GM18519 (cell line): ENCODE measurements at regions not wholly inside any gene's neighbourhood (a gene's known extent, or its start where the extent isn't known, plus 50 kb on each side); places are given as distances from the start of the nearest gene placed in this dataset.
A peak's percentile ranks its signal among the peaks of the same experiment; 100 is the strongest.
"Not testable (repeated sequence)": the region's sequence is repeated elsewhere in the genome, so short reads cannot be mapped to it uniquely, and the experiment has no call there.

Source experiments
- ATAC-seq: cut with Tn5 transposase; IDR thresholded peaks from one replicate; pipeline ENCODE4 v1.9.1; 2021; ENCODE audit warnings: mild to moderate bottlenecking, moderate library complexity; ENCODE audit not compliant: unreplicated experiment, low FRiP score

DNA sequence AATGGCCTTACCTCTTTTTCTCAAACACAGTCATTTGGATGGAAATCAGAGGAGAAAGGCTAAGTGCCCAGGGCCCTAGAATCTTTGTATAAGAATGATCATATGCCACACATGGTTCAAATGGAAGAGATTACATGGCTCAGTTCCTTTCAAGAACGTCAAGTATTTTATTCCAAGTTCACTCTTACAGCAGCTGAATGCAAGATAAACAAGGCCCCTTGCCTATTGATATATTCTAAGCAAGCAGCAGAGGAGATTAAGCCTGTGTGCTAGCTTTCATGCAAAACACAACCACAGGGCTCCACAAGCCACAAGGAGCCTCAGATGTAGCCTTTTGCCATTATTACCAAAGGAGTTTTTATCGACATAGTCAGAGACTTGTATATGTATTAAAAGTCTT lies 55.3 kb upstream of the SLCO6A1 start:
- no peak for ATAC-seq

GRCh38 chr5:102554728-102555127 lies 55.9 kb upstream of the SLCO6A1 start:
- ATAC-seq, result no peak

DNA sequence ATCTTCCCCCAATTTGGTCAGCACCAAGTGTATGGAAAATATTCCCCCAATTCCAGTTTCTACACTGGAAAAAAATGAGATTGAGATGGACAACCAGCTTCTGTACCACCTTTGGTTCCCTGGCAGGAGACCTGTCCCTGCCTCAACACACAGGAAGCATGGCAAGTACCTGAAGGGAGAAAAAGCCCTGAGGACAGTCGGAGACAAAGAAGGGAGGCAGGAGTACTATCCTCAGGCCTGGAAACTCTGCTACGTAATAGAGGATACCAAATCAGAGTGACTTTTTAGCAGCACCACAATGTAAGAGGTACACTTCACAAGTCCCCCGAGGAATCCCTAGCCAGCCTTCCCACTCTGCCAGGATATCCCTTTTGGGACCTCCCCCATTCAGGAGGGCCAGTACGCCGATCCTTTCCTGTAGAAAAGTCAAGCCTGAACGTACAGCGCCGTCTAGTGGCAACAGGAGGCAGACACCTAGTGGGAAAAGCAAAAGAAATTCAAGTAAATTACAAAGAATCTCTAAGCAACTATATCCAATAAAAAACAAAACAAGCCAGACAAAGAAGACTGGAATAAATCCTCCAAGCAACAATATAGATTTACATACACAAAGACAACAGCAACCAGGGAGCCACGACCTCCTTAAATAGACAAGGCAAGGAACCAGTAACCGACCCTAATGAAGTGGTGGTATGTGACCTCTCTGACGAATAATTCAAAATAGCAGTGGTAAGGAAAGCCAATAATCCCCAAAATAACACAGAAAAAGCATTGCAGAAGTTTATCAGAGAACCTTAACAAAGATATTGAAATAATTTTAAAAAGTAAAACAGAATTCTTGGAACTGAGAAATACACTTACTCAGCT lies 63.3 kb upstream of the SLCO6A1 start:
- peak; percentile 59 for ATAC-seq

- ATAC-seq, result no peak
Observed at GRCh38 chr5:102570747-102571146, 71.9 kb upstream of the SLCO6A1 start.

DNA sequence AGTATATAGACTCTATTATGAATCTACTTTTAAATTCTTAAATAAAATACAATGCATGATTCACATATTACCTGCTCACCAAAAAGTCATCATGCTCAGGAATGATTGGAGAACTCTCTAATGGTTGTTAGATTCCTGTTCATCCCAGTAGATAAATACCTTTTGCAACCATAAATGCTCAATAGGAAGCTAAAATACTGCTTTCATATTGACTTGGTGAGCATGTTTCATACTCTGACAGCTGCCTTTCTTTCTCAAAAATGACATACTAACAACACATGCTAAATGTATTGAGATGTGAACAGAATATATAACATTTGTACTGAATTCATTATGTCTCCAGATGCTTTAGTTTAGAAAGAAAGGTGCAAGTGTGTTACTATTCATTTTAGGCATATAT lies 79.6 kb upstream of the SLCO6A1 start:
- no peak for ATAC-seq

DNA sequence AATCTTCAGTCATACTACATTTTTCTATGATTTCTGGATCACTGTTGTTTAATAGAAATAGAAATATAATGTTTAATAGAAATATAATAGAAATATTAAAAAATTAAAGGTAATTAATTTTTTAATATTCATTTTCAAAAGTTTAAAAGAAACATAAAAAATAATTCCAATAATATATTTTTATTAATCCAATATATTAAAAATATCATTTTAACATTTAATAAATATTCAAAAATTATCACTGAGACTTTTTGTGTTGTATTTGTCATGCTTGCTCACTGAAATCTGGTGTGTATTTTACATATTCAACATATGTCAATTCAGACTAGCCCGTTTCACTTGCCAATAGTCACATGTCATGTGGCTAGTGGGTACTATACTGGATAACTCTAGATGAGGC lies 80.6 kb upstream of the SLCO6A1 start:
- no peak for ATAC-seq

- ATAC-seq, result no peak
Observed at GRCh38 chr5:102581011-102581410, 82.2 kb upstream of the SLCO6A1 start.

DNA sequence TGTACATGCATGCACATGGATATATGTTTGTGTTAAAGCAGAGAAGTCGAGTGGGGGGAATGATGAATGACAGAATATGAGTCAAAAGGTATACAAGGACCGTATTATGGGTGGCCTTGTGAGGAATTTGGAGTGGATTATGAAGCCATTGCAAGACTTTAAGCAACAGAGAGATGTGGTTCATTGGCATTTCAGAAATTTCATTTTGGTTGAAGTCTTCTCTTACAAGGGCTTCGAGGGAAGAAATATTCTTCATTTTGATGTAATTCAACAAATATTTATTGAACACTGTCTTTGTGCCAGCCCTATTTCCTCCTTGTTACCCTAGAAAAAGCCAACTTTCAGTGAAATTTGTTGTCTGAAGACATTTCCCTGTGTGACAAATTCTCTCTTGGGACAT lies 83.9 kb upstream of the SLCO6A1 start:
- no peak for ATAC-seq

DNA sequence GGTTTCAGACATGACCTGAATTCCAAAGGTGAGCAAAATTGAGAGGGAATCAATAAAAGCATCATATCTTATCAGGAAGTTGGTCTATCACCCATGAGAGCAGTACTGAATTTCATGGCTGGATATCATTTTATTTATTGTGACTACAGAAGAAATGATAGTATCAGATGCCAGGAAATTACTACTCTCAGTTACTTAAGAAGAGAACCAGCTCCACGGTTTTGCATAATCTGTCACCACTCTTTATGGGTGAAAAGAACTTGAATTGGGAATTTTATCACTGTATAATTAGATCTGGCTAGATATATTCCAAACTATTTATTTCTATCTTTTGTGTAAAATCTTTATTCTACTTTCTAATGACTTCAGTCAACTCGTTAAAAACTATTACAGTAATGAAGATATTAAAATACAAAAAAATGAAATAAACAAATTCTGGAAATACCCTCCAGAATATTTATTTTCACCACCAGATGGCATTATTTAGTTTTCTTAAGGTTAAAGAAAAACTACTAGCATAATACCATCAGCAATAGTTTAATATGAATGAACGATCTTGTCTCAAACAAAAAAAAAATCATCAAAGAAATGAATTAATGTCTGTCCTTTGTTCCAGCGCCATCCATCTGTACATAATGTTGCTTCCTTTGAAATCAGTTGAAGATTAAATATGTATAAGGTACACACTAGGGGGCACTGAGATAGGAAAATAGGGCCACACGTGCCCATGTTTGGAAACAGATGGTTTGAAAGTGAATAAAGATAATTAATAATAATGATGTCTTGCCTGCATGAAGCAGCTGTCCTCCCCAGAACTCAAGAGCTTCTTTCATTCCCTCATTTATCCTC lies 84.7 kb upstream of the SLCO6A1 start:
- ATAC-seq, result no peak

GRCh38 chr5:102589661-102590060 lies 90.9 kb upstream of the SLCO6A1 start:
- ATAC-seq, result no peak

GRCh38 chr5:102590467-102590866 lies 91.7 kb upstream of the SLCO6A1 start:
- ATAC-seq, result no peak

- peak; percentile 77 for ATAC-seq
Observed at GRCh38 chr5:102591650-102592049, 92.8 kb upstream of the SLCO6A1 start.

DNA sequence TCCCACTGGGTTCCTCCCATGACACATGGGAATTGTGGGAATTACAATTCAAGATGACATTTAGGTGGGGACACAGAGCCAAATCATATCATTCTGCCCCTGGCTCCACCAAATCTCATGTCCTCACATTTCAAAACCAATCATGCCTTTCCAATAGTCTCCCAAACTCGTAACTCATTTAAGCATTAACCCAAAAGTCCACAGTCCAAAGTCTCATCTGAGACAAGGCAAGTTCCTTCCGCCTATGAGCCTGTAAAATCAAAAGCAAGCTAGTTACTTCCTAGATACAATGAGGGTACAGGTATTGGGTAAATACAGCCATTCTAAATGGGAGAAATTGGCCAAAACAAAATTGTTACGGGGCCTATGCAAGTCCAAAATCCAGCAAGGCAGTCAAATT lies 93.8 kb upstream of the SLCO6A1 start:
- not testable (repeated sequence) for ATAC-seq

- no peak for ATAC-seq
Observed at GRCh38 chr5:102594192-102594591, 95.4 kb upstream of the SLCO6A1 start.

DNA sequence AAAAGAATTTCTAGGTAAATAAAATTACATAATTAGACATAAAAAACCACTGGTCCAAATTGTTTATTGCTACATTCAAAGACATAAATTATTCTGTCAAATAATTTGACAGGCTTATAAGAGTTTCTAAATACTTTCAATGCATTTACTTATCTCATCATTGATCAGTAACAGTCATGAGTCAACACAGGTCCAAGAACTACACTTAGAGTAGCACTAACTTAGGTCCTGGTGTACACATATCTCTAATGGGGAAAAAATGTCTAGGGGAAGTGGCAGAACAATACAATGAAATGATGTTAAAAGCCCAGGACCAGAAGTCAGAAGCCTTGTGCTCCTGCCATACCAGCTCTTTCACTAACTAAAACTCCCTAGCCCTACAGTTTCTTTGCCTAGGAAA lies 96.5 kb upstream of the SLCO6A1 start:
- ATAC-seq, result no peak

- ATAC-seq, result peak; percentile 73
Observed at GRCh38 chr5:102596113-102596512, 97.3 kb upstream of the SLCO6A1 start.

DNA sequence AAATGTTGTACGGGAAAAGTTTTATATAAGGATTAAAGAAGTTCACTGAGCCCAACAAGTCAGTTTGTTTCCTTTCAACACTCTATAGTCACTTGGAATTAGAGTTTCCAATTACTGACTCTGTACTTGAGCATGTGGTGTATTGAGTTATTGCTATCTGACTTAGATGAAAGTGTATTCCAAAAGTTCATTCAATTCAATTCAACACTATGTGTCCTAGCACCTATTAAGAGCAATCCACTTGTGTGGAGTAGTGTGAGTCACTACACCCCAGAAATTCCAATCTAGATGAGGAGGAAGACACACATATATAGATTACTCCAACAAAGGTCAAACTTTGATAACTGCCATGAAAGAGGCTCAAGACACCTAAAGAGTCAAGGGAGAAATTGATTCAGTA lies 98.2 kb upstream of the SLCO6A1 start:
- ATAC-seq, result no peak

- ATAC-seq, result no peak
Observed at GRCh38 chr5:102599289-102599688, 100.5 kb upstream of the SLCO6A1 start.

GRCh38 chr5:102600964-102601363 lies 102.2 kb upstream of the SLCO6A1 start:
- no peak for ATAC-seq

DNA sequence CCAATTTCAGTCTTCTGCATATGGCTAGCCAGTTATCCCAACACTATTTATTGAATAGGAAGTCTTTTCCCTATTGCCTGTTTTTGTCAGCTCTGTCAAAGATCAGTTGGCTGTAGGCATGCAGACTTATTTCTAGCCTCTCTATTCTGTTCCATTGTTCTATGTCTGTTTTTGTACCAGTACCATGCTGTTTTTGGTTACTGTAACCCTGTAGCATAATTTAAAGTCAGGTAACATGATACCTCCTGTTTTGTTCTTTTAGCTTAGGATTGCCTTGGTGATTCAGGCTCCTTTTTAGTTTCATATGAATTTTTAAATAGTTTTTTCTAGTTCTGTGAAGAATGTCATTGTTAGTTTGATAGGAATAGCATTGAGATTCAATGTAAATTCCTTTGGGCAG lies 104.9 kb upstream of the SLCO6A1 start:
- ATAC-seq, result no peak

- ATAC-seq, result no peak
Observed at GRCh38 chr5:102608414-102608813, 109.6 kb upstream of the SLCO6A1 start.

- no peak for ATAC-seq
Observed at GRCh38 chr5:102611312-102611711, 112.5 kb upstream of the SLCO6A1 start.
